ENCODE measurements at regions not wholly inside any gene's neighbourhood (a gene's known extent, or its start where the extent isn't known, plus 50 kb on each side); places are given as distances from the start of the nearest gene placed in this dataset.

- TF ChIP-seq CTCF (IDR thresholded peaks at IDR 0.05) (no peak), POLR2A (IDR thresholded peaks at IDR 0.05) (no peak)
Measured at GRCh38 chr16:79480056-79480455, 120.5 kb downstream of the MAF start.

All from adrenal gland (tissue), 5 donors.